H9 (cell line): ENCODE measurements at regions not wholly inside any gene's neighbourhood (a gene's known extent, or its start where the extent isn't known, plus 50 kb on each side); places are given as distances from the start of the nearest gene placed in this dataset.

Source experiments
- DNase-seq: peaks from one replicate; pipeline ENCODE4 v3.0.0-alpha.2; 2017
- H2AFZ ChIP-seq: one replicate; pipeline ENCODE4 v1.6.1; 2013; ENCODE audit warnings: mild to moderate bottlenecking, low read length, control low read depth, moderate library complexity
- H2AK5ac ChIP-seq: 2 replicates; pipeline ENCODE4 v1.6.1; 2013; ENCODE audit warnings: low read length, control low read depth, mixed read lengths; ENCODE audit not compliant: insufficient read length
- H2BK120ac ChIP-seq: one replicate; pipeline ENCODE4 v1.6.1; 2013; ENCODE audit warnings: low read depth, mild to moderate bottlenecking, low read length, control low read depth, inconsistent platforms; ENCODE audit not compliant: poor library complexity, severe bottlenecking
- H2BK12ac ChIP-seq: 2 replicates; pipeline ENCODE4 v1.6.1; 2013; ENCODE audit warnings: low read length, control low read depth, mixed read lengths, low read depth; ENCODE audit not compliant: insufficient read length
- H2BK15ac ChIP-seq: 2 replicates; pipeline ENCODE4 v1.6.1; 2013; ENCODE audit warnings: low read depth, low read length, control low read depth
- H2BK20ac ChIP-seq: one replicate; pipeline ENCODE4 v1.6.1; 2013; ENCODE audit warnings: low read depth, mild to moderate bottlenecking, low read length, control low read depth, inconsistent platforms; ENCODE audit not compliant: poor library complexity, severe bottlenecking
- H2BK5ac ChIP-seq: 2 replicates; pipeline ENCODE4 v1.6.1; 2013; ENCODE audit warnings: low read length, control low read depth, mixed read lengths; ENCODE audit not compliant: insufficient read length
- H3K14ac ChIP-seq: 2 replicates; pipeline ENCODE4 v1.6.1; 2013; ENCODE audit warnings: low read length, control low read depth; ENCODE audit not compliant: insufficient read depth
- H3K18ac ChIP-seq: 2 replicates; pipeline ENCODE4 v1.6.1; 2013; ENCODE audit warnings: low read depth, mild to moderate bottlenecking, mixed read lengths, low read length, control low read depth; ENCODE audit not compliant: insufficient read length
- H3K23ac ChIP-seq: 2 replicates; pipeline ENCODE4 v1.6.1; 2013; ENCODE audit warnings: low read length, control low read depth, mixed read lengths, low read depth; ENCODE audit not compliant: insufficient read length
- H3K23me2 ChIP-seq: 2 replicates; pipeline ENCODE4 v1.6.1; 2013; ENCODE audit warnings: low read depth, mild to moderate bottlenecking, mixed read lengths, low read length, control low read depth; ENCODE audit not compliant: insufficient read length, poor library complexity, severe bottlenecking
- H3K27ac ChIP-seq: 2 replicates; pipeline ENCODE4 v1.5.1; 2013; ENCODE audit warnings: low read length, control low read depth, mixed read lengths, low read depth; ENCODE audit not compliant: insufficient read length
- H3K27me3 ChIP-seq: 2 replicates; pipeline ENCODE4 v1.6.1; 2013; ENCODE audit warnings: low read length, control low read depth, inconsistent platforms; ENCODE audit not compliant: insufficient read depth
- H3K4ac ChIP-seq: 2 replicates; pipeline ENCODE4 v1.6.1; 2013; ENCODE audit warnings: low read depth, mild to moderate bottlenecking, control low read depth, inconsistent platforms, low read length, moderate library complexity
- H3K4me1 ChIP-seq: 2 replicates; pipeline ENCODE4 v1.6.1; 2013; ENCODE audit warnings: low read length, control low read depth, inconsistent platforms; ENCODE audit not compliant: insufficient read depth
- H3K4me2 ChIP-seq: 2 replicates; pipeline ENCODE4 v1.6.1; 2013; ENCODE audit warnings: low read length, control low read depth, mixed read lengths; ENCODE audit not compliant: insufficient read length, insufficient read depth
- H3K56ac ChIP-seq: 2 replicates; pipeline ENCODE4 v1.6.1; 2013; ENCODE audit warnings: low read depth, mild to moderate bottlenecking, mixed read lengths, low read length, control low read depth; ENCODE audit not compliant: insufficient read length
- H3K79me1 ChIP-seq: 2 replicates; pipeline ENCODE4 v1.6.1; 2013; ENCODE audit warnings: low read depth, mild to moderate bottlenecking, moderate library complexity, low read length, control low read depth, inconsistent platforms; ENCODE audit not compliant: insufficient read depth, poor library complexity, severe bottlenecking
- H3K79me2 ChIP-seq: 2 replicates; pipeline ENCODE4 v1.6.1; 2013; ENCODE audit warnings: low read length, control low read depth, inconsistent platforms; ENCODE audit not compliant: insufficient read depth
- H3K9ac ChIP-seq: 2 replicates; pipeline ENCODE4 v1.6.1; 2013; ENCODE audit warnings: low read length, control low read depth, mixed read lengths; ENCODE audit not compliant: insufficient read length; ENCODE audit errors: extremely low read depth
- H3K9me3 ChIP-seq: one replicate; pipeline ENCODE4 v1.6.1; 2013; ENCODE audit warnings: low read depth, low read length, inconsistent platforms; ENCODE audit not compliant: control insufficient read depth
- H3T11ph ChIP-seq: one replicate; pipeline ENCODE4 v1.6.1; 2013; ENCODE audit warnings: mild to moderate bottlenecking, low read length, control low read depth, inconsistent platforms
- H4K20me1 ChIP-seq: one replicate; pipeline ENCODE4 v1.6.1; 2013; ENCODE audit not compliant: control insufficient read depth, insufficient read length, insufficient read depth
- H4K5ac ChIP-seq: 2 replicates; pipeline ENCODE4 v1.6.1; 2013; ENCODE audit warnings: low read depth, mild to moderate bottlenecking, mixed read lengths, low read length, control low read depth; ENCODE audit not compliant: insufficient read length
- H4K8ac ChIP-seq: replicated peaks from 2 replicates; pipeline ENCODE4 v1.6.1; 2013; ENCODE audit warnings: low read length, control low read depth, mixed read lengths, low read depth; ENCODE audit not compliant: insufficient read length
- H4K91ac ChIP-seq: 2 replicates; pipeline ENCODE4 v1.6.1; 2013; ENCODE audit warnings: low read depth, mild to moderate bottlenecking, moderate library complexity, mixed read lengths, low read length, control low read depth; ENCODE audit not compliant: insufficient read length
- H3K27ac Mint-ChIP-seq, 3 experiments: 2 replicates in 2 of 3; 3 replicates in 1 of 3; pipeline ENCODE4 v1.8.0; 2020 to 2021; ENCODE audit warnings: mixed read lengths in 3 of 3, mild to moderate bottlenecking in 1 of 3, moderate library complexity in 1 of 3
- H3K27me3 Mint-ChIP-seq: 2 replicates; pipeline ENCODE4 v1.8.0; 2021; ENCODE audit warnings: low read depth, mild to moderate bottlenecking, moderate library complexity, mixed read lengths
- H3K36me3 Mint-ChIP-seq, 3 experiments: 2 replicates in 2 of 3; 3 replicates in 1 of 3; pipeline ENCODE4 v1.8.0; 2020 to 2021; ENCODE audit warnings: low read depth in 3 of 3, mixed read lengths in 3 of 3; ENCODE audit not compliant: insufficient read depth in 1 of 3
- H3K4me1 Mint-ChIP-seq, 2 experiments: 2 replicates each; pipeline ENCODE4 v1.8.0; 2020; ENCODE audit warnings: mixed read lengths in 2 of 2
- H3K4me3 Mint-ChIP-seq, 2 experiments: 2 replicates in 1 of 2; 3 replicates in 1 of 2; pipeline ENCODE4 v1.8.0; 2020 to 2021; ENCODE audit warnings: mild to moderate bottlenecking in 2 of 2, mixed read lengths in 2 of 2, moderate library complexity in 1 of 2
- H3K9me3 Mint-ChIP-seq, 2 experiments: 2 replicates in 1 of 2; 3 replicates in 1 of 2; pipeline ENCODE4 v1.8.0; 2020; ENCODE audit warnings: mild to moderate bottlenecking in 2 of 2, mixed read lengths in 2 of 2, moderate library complexity in 1 of 2
- TF ChIP-seq, protein P1 (sequence below): fragments of 200-600 bp; sonication (generic); conservative IDR thresholded peaks from 3 replicates; pipeline ENCODE4 v1.8.0; 2021; ENCODE audit warnings: antibody characterized with exemption, mild to moderate bottlenecking

DNA sequence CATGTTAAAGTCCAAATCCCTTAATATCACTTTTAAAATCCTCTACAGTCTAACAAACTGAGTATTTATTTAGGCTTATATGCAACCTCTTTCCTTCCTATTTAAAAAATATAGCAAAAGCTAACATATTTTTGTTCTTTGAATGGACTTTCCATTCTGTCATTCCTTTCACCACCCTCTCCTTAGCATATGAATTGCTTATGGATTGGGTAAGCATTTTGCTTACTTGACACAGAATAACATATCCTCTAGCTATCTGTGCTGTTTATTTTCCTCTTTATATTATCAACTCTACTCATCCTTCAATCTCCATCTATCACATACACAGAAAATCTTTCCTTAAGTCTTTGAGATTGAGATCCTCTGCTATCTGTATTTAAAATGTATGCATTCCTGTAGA, 206.1 kb upstream of the NEIL3 start:
- H3K23me2 ChIP-seq = no peaks in the 10 kb centered on the region
- no peaks in the 10 kb centered on the region for H4K20me1 ChIP-seq
- H2AFZ ChIP-seq = no peak overlapping the region
- no peak overlapping the region for H2BK20ac ChIP-seq
- H3K36me3 Mint-ChIP-seq = no peaks in the 10 kb centered on the region
- H3K9me3 Mint-ChIP-seq = no peaks in the 10 kb centered on the region
- H3K4ac ChIP-seq = no peak overlapping the region
- H3K18ac ChIP-seq = no peak overlapping the region
- H3K27me3 ChIP-seq = no peaks in the 10 kb centered on the region
- no peak overlapping the region for H3T11ph ChIP-seq
- H2BK12ac ChIP-seq = no peak overlapping the region
- H3K27ac Mint-ChIP-seq = no peak overlapping the region
- H3K23ac ChIP-seq = no peak overlapping the region
- no peak overlapping the region for H4K5ac ChIP-seq
- no peaks in the 10 kb centered on the region for H3K4me1 Mint-ChIP-seq
- H3K79me1 ChIP-seq = no peaks in the 10 kb centered on the region
- no peak overlapping the region for H4K8ac ChIP-seq
- no peak overlapping the region for H2BK5ac ChIP-seq
- H3K27me3 Mint-ChIP-seq = no peaks in the 10 kb centered on the region
- no peak overlapping the region for H2BK120ac ChIP-seq
- no peak for DNase-seq
- H3K27ac ChIP-seq = no peak overlapping the region
- no peaks in the 10 kb centered on the region for H3K79me2 ChIP-seq
- H3K4me3 Mint-ChIP-seq = no peak overlapping the region
- H2AK5ac ChIP-seq = no peak overlapping the region
- H3K4me1 ChIP-seq = no peaks in the 10 kb centered on the region
- no peak overlapping the region for H3K9ac ChIP-seq
- no peak overlapping the region for H4K91ac ChIP-seq
- H3K14ac ChIP-seq = no peak overlapping the region
- H2BK15ac ChIP-seq = no peak overlapping the region
- no peaks in the 10 kb centered on the region for H3K9me3 ChIP-seq
- TF ChIP-seq, protein P1, sequence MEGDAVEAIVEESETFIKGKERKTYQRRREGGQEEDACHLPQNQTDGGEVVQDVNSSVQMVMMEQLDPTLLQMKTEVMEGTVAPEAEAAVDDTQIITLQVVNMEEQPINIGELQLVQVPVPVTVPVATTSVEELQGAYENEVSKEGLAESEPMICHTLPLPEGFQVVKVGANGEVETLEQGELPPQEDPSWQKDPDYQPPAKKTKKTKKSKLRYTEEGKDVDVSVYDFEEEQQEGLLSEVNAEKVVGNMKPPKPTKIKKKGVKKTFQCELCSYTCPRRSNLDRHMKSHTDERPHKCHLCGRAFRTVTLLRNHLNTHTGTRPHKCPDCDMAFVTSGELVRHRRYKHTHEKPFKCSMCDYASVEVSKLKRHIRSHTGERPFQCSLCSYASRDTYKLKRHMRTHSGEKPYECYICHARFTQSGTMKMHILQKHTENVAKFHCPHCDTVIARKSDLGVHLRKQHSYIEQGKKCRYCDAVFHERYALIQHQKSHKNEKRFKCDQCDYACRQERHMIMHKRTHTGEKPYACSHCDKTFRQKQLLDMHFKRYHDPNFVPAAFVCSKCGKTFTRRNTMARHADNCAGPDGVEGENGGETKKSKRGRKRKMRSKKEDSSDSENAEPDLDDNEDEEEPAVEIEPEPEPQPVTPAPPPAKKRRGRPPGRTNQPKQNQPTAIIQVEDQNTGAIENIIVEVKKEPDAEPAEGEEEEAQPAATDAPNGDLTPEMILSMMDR = no peak
- H3K4me2 ChIP-seq = no peak overlapping the region
- H3K56ac ChIP-seq = no peak overlapping the region
